Karpas-422 (cell line): ENCODE measurements at regions not wholly inside any gene's neighbourhood (a gene's known extent, or its start where the extent isn't known, plus 50 kb on each side); places are given as distances from the start of the nearest gene placed in this dataset.

Source experiments
- DNase-seq: peaks from one replicate; pipeline ENCODE4 v3.0.0-alpha.2; 2015
- H2AFZ ChIP-seq: fragments of 200-600 bp; sonication (generic); 2 replicates; pipeline ENCODE4 v1.6.1; 2014; ENCODE audit warnings: antibody characterized with exemption, low read length, mixed read lengths
- H3K27ac ChIP-seq: fragments of 200-600 bp; sonication (generic); 2 replicates; pipeline ENCODE4 v1.5.1; 2014; ENCODE audit warnings: mild to moderate bottlenecking, low read length, moderate library complexity
- H3K27me3 ChIP-seq: fragments of 200-600 bp; sonication (generic); 2 replicates; pipeline ENCODE4 v1.6.1; 2014; ENCODE audit warnings: low read length, mixed read lengths
- H3K36me3 ChIP-seq: fragments of 200-600 bp; sonication (generic); 2 replicates; pipeline ENCODE4 v1.6.1; 2014; ENCODE audit warnings: low read length, mixed read lengths; ENCODE audit not compliant: insufficient read depth
- H3K4me1 ChIP-seq: fragments of 200-600 bp; sonication (generic); 2 replicates; pipeline ENCODE4 v1.6.1; 2014; ENCODE audit warnings: mild to moderate bottlenecking, low read length, mixed read lengths
- H3K4me2 ChIP-seq: fragments of 200-600 bp; sonication (generic); 2 replicates; pipeline ENCODE4 v1.6.1; 2014; ENCODE audit warnings: low read length, low read depth, mild to moderate bottlenecking; ENCODE audit not compliant: poor library complexity, severe bottlenecking
- H3K4me3 ChIP-seq: fragments of 200-600 bp; sonication (generic); 2 replicates; pipeline ENCODE4 v1.5.1; 2014; ENCODE audit warnings: mild to moderate bottlenecking, antibody characterized with exemption, low read length, mixed read lengths
- H3K79me2 ChIP-seq: fragments of 200-600 bp; sonication (generic); 2 replicates; pipeline ENCODE4 v1.6.1; 2014; ENCODE audit warnings: mild to moderate bottlenecking, low read length, mixed read lengths
- H3K9ac ChIP-seq: fragments of 200-600 bp; sonication (generic); 2 replicates; pipeline ENCODE4 v1.6.0; 2014; ENCODE audit warnings: low read length
- H3K9me2 ChIP-seq: fragments of 200-600 bp; sonication (generic), shearing (Covaris generic); replicated peaks from 2 replicates; pipeline ENCODE4 v1.6.0; 2014; ENCODE audit warnings: mild to moderate bottlenecking, low read length, moderate library complexity; ENCODE audit not compliant: insufficient read depth
- H3K9me3 ChIP-seq: fragments of 300-700, 200-600 bp; sonication (generic); 2 replicates; pipeline ENCODE4 v1.6.1; 2014; ENCODE audit warnings: low read length, mixed read lengths
- H4K20me1 ChIP-seq: fragments of 200-600 bp; sonication (generic); 2 replicates; pipeline ENCODE4 v1.6.1; 2014; ENCODE audit warnings: mild to moderate bottlenecking, antibody characterized with exemption, low read length, low read depth; ENCODE audit not compliant: insufficient read depth

DNA sequence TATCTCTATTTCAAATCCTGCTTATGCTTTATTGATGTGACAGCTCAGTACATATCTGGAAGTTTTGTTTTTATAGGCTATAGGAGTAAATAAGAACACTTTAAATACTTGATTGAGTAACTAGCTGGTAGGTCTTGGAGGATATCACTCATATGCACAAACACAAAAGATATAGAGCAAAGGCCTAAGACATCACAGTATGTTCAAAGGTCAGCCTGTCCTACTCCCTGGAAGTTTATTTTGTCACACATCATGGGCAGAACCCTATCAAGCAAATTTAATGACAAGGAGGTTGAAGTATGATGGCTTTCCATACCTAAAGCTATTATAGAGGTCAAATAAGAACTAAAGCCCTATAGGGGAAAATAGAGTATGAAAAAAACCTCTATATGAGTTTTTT, 70.0 kb upstream of the MS4A8 start:
- no peak overlapping the region for H3K27ac ChIP-seq
- no peaks in the 10 kb centered on the region for H3K36me3 ChIP-seq
- H3K27me3 ChIP-seq, result no peaks in the 10 kb centered on the region
- no peak overlapping the region for H3K4me3 ChIP-seq
- no peak for DNase-seq
- peaks cover 12% of the 10 kb centered on the region for H3K4me1 ChIP-seq
- H3K9me3 ChIP-seq, result no peaks in the 10 kb centered on the region
- H3K4me2 ChIP-seq, result no peak overlapping the region
- H3K9ac ChIP-seq, result no peak overlapping the region
- H4K20me1 ChIP-seq, result no peaks in the 10 kb centered on the region
- no peaks in the 10 kb centered on the region for H3K79me2 ChIP-seq
- no peak overlapping the region for H2AFZ ChIP-seq
- H3K9me2 ChIP-seq, result no peaks in the 10 kb centered on the region

DNA sequence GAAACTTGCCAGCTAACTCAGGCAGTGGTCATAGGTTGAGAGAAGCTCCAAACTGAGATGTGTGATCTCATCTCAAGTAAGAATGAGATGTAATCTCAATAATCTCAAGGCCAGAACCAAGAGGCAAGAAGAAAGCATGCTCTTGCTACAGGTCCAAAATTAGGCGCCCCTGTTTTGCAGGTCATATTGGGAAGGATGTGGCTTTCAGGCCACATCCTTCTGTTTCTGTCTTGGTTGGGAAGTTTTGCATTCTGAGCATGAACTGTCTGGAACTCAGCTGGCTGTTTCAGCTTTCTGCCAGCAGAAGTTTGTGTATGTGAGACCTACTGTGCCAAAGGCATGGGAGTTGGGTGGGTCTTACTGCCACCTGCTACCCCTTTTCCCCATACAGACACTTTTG, 67.5 kb upstream of the MS4A8 start:
- Histone ChIP-seq H3K4me1 (peaks cover 12% of the 10 kb centered on the region), H3K4me3 (no peak overlapping the region)

GRCh38 chr11:60633645-60634044, 65.8 kb upstream of the MS4A8 start:
- Histone ChIP-seq H3K4me2 (peak overlapping the region; percentile 38), H3K4me1 (peaks cover 12% of the 10 kb centered on the region)
- DNase-seq, result no peak

More for the DNA sequence above, 67.5 kb upstream of the MS4A8 start:
- Histone ChIP-seq H3K9me3 (no peaks in the 10 kb centered on the region), H3K36me3 (no peaks in the 10 kb centered on the region), H2AFZ (no peak overlapping the region), H4K20me1 (no peaks in the 10 kb centered on the region), H3K9me2 (no peaks in the 10 kb centered on the region), H3K9ac (no peak overlapping the region), H3K27me3 (no peaks in the 10 kb centered on the region), H3K79me2 (no peaks in the 10 kb centered on the region), H3K4me2 (no peak overlapping the region), H3K27ac (no peak overlapping the region)
- no peak for DNase-seq

GRCh38 chr11:60634126-60634525, 65.3 kb upstream of the MS4A8 start:
- Histone ChIP-seq H3K4me1 (peaks cover 12% of the 10 kb centered on the region), H3K79me2 (no peaks in the 10 kb centered on the region), H4K20me1 (no peaks in the 10 kb centered on the region), H3K9me2 (no peaks in the 10 kb centered on the region), H3K4me3 (no peak overlapping the region), H3K4me2 (peak overlapping the region; percentile 38), H2AFZ (no peak overlapping the region), H3K27ac (no peak overlapping the region), H3K36me3 (no peaks in the 10 kb centered on the region), H3K27me3 (no peaks in the 10 kb centered on the region), H3K9ac (no peak overlapping the region), H3K9me3 (no peaks in the 10 kb centered on the region)
- DNase-seq, result peak; percentile 81

More at GRCh38 chr11:60633645-60634044, 65.8 kb upstream of the MS4A8 start:
- Histone ChIP-seq H3K79me2 (no peaks in the 10 kb centered on the region), H3K9me3 (no peaks in the 10 kb centered on the region), H2AFZ (peak overlapping the region; percentile 18; the same call in 1 of the 2 replicates), H4K20me1 (no peaks in the 10 kb centered on the region), H3K9ac (no peak overlapping the region), H3K27me3 (no peaks in the 10 kb centered on the region), H3K9me2 (no peaks in the 10 kb centered on the region), H3K4me3 (no peak overlapping the region), H3K36me3 (no peaks in the 10 kb centered on the region), H3K27ac (no peak overlapping the region)

- Histone ChIP-seq H3K9ac (no peak overlapping the region), H4K20me1 (no peaks in the 10 kb centered on the region), H3K27ac (no peak overlapping the region), H2AFZ (no peak overlapping the region), H3K9me3 (no peaks in the 10 kb centered on the region), H3K9me2 (no peaks in the 10 kb centered on the region), H3K27me3 (no peaks in the 10 kb centered on the region), H3K4me1 (no peaks in the 10 kb centered on the region), H3K4me2 (no peak overlapping the region), H3K79me2 (no peaks in the 10 kb centered on the region), H3K36me3 (no peaks in the 10 kb centered on the region), H3K4me3 (no peak overlapping the region)
- no peak for DNase-seq
Measured at GRCh38 chr11:60641940-60642339, 57.5 kb upstream of the MS4A8 start.

- H3K4me2 ChIP-seq, result no peak overlapping the region
- H4K20me1 ChIP-seq, result no peaks in the 10 kb centered on the region
- H3K9ac ChIP-seq, result no peak overlapping the region
- no peaks in the 10 kb centered on the region for H3K36me3 ChIP-seq
- H3K27ac ChIP-seq, result no peak overlapping the region
- DNase-seq, result no peak
- H3K27me3 ChIP-seq, result no peaks in the 10 kb centered on the region
- no peak overlapping the region for H3K4me3 ChIP-seq
- no peaks in the 10 kb centered on the region for H3K79me2 ChIP-seq
- no peaks in the 10 kb centered on the region for H3K9me3 ChIP-seq
- no peaks in the 10 kb centered on the region for H3K4me1 ChIP-seq
- H3K9me2 ChIP-seq, result no peaks in the 10 kb centered on the region
- no peak overlapping the region for H2AFZ ChIP-seq
Measured at GRCh38 chr11:60647087-60647486, 52.3 kb upstream of the MS4A8 start.
